OCI-LY3 (cell line): ENCODE measurements at regions not wholly inside any gene's neighbourhood (a gene's known extent, or its start where the extent isn't known, plus 50 kb on each side); places are given as distances from the start of the nearest gene placed in this dataset.

Experiments
- CTCF ChIP-seq: fragments of 200-600, 300-600 bp; sonication (generic); IDR thresholded peaks from 2 replicates; pipeline ENCODE4 v1.5.1; 2014; ENCODE audit warnings: antibody characterized with exemption, low read length, low read depth
- EZH2phosphoT487 ChIP-seq: fragments of 200-600 bp; shearing (Covaris generic); IDR thresholded peaks from 2 replicates; pipeline ENCODE4 v1.6.1; 2018; ENCODE audit warnings: antibody characterized with exemption, mixed run types, low read depth

- TF ChIP-seq CTCF: no peak
- no peak for TF ChIP-seq EZH2phosphoT487
Measured at GRCh38 chr15:81966631-81967030, 79.2 kb downstream of the MEX3B start.
